ENCODE measurements at regions not wholly inside any gene's neighbourhood (a gene's known extent, or its start where the extent isn't known, plus 50 kb on each side); places are given as distances from the start of the nearest gene placed in this dataset.

DNA sequence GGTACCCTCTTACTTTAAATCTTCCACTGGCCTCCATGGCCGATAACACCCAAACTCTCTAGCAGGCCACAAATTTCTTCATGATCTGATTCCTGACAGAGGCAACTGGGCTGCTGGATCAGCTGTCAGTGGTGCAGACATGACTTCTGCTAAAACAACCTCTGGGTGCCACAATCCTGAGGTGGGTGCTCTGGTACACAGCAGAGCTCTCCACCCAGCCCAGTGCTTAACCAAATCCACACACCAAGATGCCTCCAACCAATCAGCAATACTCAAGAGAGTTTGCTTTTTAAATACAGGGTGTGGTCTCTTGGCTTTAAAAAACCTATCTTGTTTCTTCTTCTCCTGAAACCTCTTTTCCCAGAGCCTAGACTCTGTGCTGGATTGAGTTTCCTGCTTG is 126.6 kb upstream of the SPACA1 start:
- Histone ChIP-seq H3K9me1 (replicated peaks; ENCODE audit: control insufficient read depth, extremely low read depth, insufficient read depth, low read length) (no peaks in the 10 kb centered on the region), H3K4me2 (ENCODE audit: insufficient read depth, low read length) (no peak overlapping the region), H3K79me2 (ENCODE audit: control insufficient read depth, insufficient read depth, low read length) (no peaks in the 10 kb centered on the region), H3K4me1 (ENCODE audit: control insufficient read depth, extremely low read depth, insufficient read depth, low read length) (no peaks in the 10 kb centered on the region), H3K36me3 (ENCODE audit: control insufficient read depth in 2 of 2, extremely low read depth in 1 of 2, insufficient read depth in 2 of 2, low read length in 2 of 2) (no peaks in the 10 kb centered on the region), H3K9ac (replicated peaks; ENCODE audit: extremely low read depth, insufficient read depth, low read length) (no peak overlapping the region), H3K4me3 (replicated peaks in 1 of 3; ENCODE audit: insufficient read depth in 1 of 3, low read depth in 1 of 3, low read length in 3 of 3) (no peak overlapping the region), H2AFZ (ENCODE audit: low read depth, low read length) (no peak overlapping the region), H4K20me1 (replicated peaks; ENCODE audit: control insufficient read depth, extremely low read depth, insufficient read depth, low read length) (no peaks in the 10 kb centered on the region), H3K9me3 (replicated peaks; ENCODE audit: control insufficient read depth, insufficient read depth, low read length) (no peaks in the 10 kb centered on the region), H3K27ac (ENCODE audit: insufficient read depth, low read depth, low read length) (no peak overlapping the region), H3K27me3 (ENCODE audit: control insufficient read depth in 2 of 2, insufficient read depth in 2 of 2, low read length in 2 of 2) (peaks cover 2 to 4% of the 10 kb centered on the region in 2 experiments)
- ChIA-PET POLR2A (no interaction called here), CTCF (no interaction called here)
- DNase-seq (ENCODE audit: low read depth, low spot score), result no peak
- TF ChIP-seq JUN (IDR thresholded peaks at IDR 0.05; ENCODE audit: borderline replicate concordance, insufficient read depth, insufficient read length, low read depth), result no peak
- intact Hi-C loops (cut with micrococcal nuclease), result no loop called here
- dilution Hi-C loops (cut with MboI; ENCODE audit: extremely low pct_ligation_motif_present, low sequenced_read_pairs), result no loop called here
- no peak for FAIRE-seq
- BruUV-seq (replicated peaks), result no TSS peak

DNA sequence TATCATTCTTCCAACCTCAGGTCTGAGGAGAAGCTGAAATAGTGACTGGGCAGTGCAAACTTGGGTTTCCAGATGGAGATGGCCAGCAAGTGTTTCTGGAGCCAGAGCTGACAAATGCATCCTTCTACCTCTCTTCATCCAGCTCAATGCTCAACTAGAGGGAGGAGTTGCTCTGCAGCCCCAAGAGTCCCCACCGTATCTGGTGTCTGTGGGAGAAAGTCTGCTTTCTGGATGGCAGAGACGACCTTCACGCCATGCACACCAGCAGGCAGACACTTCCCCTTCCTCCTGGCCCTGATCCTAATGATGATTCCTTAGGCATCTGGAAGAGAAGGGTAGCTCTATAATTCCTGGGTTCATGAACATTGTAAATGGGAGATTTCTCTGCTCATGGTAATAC is 127.4 kb upstream of the SPACA1 start:
- BruUV-seq (replicated peaks), result no TSS peak
- no peak for FAIRE-seq
- POLR2A ChIA-PET, result no interaction called here

More for the DNA sequence above, 127.4 kb upstream of the SPACA1 start:
- Histone ChIP-seq H3K9me1 (replicated peaks; ENCODE audit: control insufficient read depth, extremely low read depth, insufficient read depth, low read length) (no peaks in the 10 kb centered on the region), H3K79me2 (ENCODE audit: control insufficient read depth, insufficient read depth, low read length) (no peaks in the 10 kb centered on the region), H3K9me3 (replicated peaks; ENCODE audit: control insufficient read depth, insufficient read depth, low read length) (no peaks in the 10 kb centered on the region), H3K4me3 (replicated peaks in 1 of 3; ENCODE audit: insufficient read depth in 1 of 3, low read depth in 1 of 3, low read length in 3 of 3) (no peak overlapping the region), H3K4me1 (ENCODE audit: control insufficient read depth, extremely low read depth, insufficient read depth, low read length) (no peaks in the 10 kb centered on the region), H3K27me3 (ENCODE audit: control insufficient read depth in 2 of 2, insufficient read depth in 2 of 2, low read length in 2 of 2) (peaks cover 2 to 4% of the 10 kb centered on the region in 2 experiments), H3K9ac (replicated peaks; ENCODE audit: extremely low read depth, insufficient read depth, low read length) (no peak overlapping the region), H2AFZ (ENCODE audit: low read depth, low read length) (no peak overlapping the region), H3K4me2 (ENCODE audit: insufficient read depth, low read length) (no peak overlapping the region), H3K36me3 (ENCODE audit: control insufficient read depth in 2 of 2, extremely low read depth in 1 of 2, insufficient read depth in 2 of 2, low read length in 2 of 2) (no peaks in the 10 kb centered on the region), H4K20me1 (replicated peaks; ENCODE audit: control insufficient read depth, extremely low read depth, insufficient read depth, low read length) (no peaks in the 10 kb centered on the region), H3K27ac (ENCODE audit: insufficient read depth, low read depth, low read length) (no peak overlapping the region)
- dilution Hi-C loops (cut with MboI; ENCODE audit: extremely low pct_ligation_motif_present, low sequenced_read_pairs) (no loop called here), intact Hi-C loops (cut with micrococcal nuclease) (no loop called here)
- CTCF ChIA-PET, result no interaction called here
- TF ChIP-seq, protein P1, sequence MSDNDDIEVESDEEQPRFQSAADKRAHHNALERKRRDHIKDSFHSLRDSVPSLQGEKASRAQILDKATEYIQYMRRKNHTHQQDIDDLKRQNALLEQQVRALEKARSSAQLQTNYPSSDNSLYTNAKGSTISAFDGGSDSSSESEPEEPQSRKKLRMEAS (IDR thresholded peaks at IDR 0.05; ENCODE audit: insufficient read depth, insufficient read length), result no peak
- TF ChIP-seq JUN (IDR thresholded peaks at IDR 0.05; ENCODE audit: borderline replicate concordance, insufficient read depth, insufficient read length, low read depth), result no peak
- no peak for TF ChIP-seq CTCF (IDR thresholded peaks at IDR 0.05; ENCODE audit: extremely low read depth in 1 of 2, insufficient read depth in 1 of 2, low read depth in 1 of 2, low read length in 2 of 2)
- TF ChIP-seq FOS (IDR thresholded peaks at IDR 0.05; ENCODE audit: borderline replicate concordance, insufficient read depth, low read length), result no peak
- TF ChIP-seq POLR2A (IDR thresholded peaks at IDR 0.05; ENCODE audit: low read depth, low read length), result no peak
- no peak for TF ChIP-seq GATA2 (IDR thresholded peaks at IDR 0.05; ENCODE audit: insufficient read depth, insufficient read length, low read depth, low read length)
- no peak for TF ChIP-seq POLR2AphosphoS5 (IDR thresholded peaks at IDR 0.05; ENCODE audit: insufficient read depth, low read depth, low read length)
- DNase-seq (ENCODE audit: low read depth, low spot score), result no peak
